SK-N-DZ (cell line): ENCODE measurements at regions not wholly inside any gene's neighbourhood (a gene's known extent, or its start where the extent isn't known, plus 50 kb on each side); places are given as distances from the start of the nearest gene placed in this dataset.

ENCODE experiments used
- DNase-seq: peaks from one replicate; pipeline ENCODE4 v3.0.0-alpha.2; 2015; ENCODE audit warnings: low spot score

- no peak for DNase-seq
Observed at GRCh38 chr3:102112704-102113230, 263.5 kb downstream of the NFKBIZ start.

GRCh38 chr3:102113421-102114041, 264.2 kb downstream of the NFKBIZ start:
- peak; percentile 25 for DNase-seq

- DNase-seq = peak; percentile 52
Observed at GRCh38 chr3:102114264-102114979, 265.1 kb downstream of the NFKBIZ start.

DNA sequence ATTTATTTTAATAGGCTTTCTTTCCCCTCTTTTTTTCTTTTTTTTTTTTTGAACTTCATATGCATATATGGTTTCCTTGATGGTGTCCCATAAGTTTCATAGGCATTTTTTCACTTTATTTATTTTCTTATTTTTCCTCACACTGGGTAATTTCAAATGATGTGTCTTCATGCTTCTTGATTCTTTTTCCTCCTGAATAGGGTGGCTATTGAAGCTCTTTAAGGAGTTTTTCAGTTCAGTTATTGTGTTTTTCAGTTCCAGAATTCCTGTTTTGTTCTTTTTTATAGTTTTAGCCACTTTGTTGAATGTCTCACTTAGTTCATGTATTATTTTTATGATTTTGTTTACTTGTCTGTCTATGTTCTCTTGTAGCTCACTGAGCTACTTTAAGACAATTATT, 273.2 kb downstream of the NFKBIZ start:
- DNase-seq = no peak

DNA sequence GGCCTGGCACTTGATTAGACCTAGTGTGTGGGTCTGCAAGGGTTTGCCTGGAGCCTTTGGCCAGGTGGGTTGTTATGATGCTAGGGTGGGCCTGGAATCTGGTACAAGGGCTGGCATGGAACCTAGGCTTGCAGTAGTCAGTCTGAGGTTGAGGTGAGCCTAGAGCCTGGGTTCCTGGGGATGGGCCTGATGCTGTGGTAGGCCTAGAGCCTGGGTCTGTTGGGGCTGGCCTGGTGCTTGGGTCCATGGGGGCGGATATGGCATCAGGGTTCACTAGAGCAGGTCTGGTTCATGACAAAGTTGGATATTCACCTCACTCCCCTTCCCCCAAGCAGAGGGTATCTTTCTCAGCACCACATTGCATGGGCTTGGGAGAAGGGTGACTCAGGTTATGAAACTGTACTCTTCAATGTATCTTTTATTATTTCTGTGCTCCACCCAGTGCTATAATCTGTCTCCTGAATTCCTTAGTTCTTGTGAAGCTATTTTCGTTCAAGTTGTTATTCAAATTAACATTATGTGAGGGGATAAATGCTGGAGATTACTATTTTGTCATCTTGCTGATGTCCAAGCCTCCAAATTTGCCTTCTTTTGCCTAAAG, 274.4 kb downstream of the NFKBIZ start:
- DNase-seq = no peak

DNA sequence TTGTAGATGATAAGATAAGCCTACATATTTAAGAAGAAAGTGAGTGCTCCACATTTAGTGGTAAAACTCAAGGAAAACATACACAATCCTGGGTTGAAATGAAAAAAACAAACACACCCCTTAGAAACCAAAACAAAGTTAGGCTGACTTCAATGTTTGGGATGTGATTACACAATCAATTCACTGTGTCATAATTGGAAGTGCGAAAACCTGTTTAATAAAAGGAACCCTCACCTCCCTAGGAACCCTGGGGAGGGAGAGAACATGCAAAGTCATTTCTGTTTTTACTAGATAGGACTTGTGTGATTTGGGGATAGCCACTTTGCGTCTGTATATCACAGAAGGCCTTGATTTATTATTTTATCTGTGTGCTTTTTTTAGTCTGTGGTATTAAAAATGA, 275.0 kb downstream of the NFKBIZ start:
- DNase-seq = no peak

DNA sequence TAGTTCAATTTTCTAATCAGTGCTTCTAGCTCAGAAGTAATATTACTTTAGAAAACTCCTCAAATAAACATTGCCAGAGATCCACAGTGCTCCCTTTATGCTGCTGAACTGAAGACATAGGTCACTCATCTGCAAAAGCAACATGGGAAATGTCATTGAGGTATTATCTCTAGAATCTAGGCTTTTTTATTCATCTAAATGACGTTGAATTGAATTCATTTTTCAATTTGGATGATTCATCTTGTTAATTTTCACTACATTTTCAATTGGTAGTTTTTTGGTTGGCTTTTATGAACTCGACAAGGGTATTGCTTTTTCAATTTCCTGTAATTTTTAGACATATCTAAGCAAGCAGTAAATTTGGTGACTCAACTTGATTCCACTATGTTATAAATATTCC, 275.4 kb downstream of the NFKBIZ start:
- DNase-seq = no peak

DNA sequence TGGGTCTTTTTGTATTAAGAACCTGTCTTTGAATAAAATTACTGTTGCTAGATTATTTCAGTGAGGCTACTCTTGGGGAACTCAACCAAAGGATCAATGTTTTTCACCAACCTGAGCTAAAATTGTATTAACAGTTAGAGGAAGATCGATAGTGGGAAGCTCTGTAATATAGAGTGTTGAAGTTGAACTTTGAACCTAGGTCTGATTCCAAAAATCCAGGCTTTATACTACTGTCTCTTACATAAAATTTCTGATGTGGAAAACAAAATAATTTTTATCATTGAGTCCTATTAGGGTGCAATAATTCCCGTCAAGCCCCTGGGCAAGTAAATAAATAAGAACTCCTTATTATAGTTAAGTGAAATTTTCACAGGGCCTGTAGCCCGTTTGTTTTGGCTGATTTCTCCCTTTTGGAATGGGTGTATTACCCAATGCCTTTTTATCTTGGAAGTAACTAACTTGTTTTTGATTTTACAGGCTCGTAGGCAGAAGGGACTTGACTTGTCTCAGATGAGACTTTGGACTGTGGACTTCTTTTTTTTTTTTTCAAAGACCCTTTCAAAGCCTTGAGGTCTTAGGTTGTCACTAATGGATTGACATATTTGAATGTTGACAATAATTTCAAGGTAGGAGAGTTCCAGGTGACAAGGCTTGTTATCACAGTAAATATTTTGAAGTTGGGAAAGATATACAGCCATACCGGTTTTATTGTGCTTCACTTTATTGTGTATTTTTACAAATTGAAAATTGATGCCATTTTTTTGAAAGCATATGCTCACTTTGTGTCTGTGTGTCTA, 276.1 kb downstream of the NFKBIZ start:
- DNase-seq = no peak

GRCh38 chr3:102125994-102126368, 276.7 kb downstream of the NFKBIZ start:
- DNase-seq = no peak

GRCh38 chr3:102129760-102130608, 280.7 kb downstream of the NFKBIZ start:
- no peak for DNase-seq

GRCh38 chr3:102132370-102132769, 283.1 kb downstream of the NFKBIZ start:
- DNase-seq = no peak

- DNase-seq = no peak
Observed at GRCh38 chr3:102133376-102133775, 284.1 kb downstream of the NFKBIZ start.

GRCh38 chr3:102135316-102135715, 286.0 kb downstream of the NFKBIZ start:
- no peak for DNase-seq

DNA sequence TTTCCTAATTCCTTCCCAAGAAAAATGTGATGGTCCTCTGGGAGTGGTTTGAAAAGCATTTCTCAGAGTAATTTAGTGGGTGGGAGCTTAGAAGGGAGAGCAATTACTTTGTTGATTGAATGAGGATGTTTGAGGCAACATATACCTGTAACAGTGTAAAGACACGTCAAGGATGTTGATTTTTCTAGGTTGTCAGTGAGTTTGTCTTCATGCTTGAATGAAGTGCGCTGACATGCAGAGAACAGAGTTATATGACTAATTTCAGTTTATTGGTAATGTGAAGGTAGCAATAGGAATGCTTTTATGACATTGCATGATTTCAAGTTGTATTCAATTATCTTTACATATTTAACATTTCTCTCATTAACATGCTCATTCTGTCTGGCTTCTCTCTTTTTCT, 286.9 kb downstream of the NFKBIZ start:
- DNase-seq = no peak

- no peak for DNase-seq
Observed at GRCh38 chr3:102140116-102140515, 290.8 kb downstream of the NFKBIZ start.

DNA sequence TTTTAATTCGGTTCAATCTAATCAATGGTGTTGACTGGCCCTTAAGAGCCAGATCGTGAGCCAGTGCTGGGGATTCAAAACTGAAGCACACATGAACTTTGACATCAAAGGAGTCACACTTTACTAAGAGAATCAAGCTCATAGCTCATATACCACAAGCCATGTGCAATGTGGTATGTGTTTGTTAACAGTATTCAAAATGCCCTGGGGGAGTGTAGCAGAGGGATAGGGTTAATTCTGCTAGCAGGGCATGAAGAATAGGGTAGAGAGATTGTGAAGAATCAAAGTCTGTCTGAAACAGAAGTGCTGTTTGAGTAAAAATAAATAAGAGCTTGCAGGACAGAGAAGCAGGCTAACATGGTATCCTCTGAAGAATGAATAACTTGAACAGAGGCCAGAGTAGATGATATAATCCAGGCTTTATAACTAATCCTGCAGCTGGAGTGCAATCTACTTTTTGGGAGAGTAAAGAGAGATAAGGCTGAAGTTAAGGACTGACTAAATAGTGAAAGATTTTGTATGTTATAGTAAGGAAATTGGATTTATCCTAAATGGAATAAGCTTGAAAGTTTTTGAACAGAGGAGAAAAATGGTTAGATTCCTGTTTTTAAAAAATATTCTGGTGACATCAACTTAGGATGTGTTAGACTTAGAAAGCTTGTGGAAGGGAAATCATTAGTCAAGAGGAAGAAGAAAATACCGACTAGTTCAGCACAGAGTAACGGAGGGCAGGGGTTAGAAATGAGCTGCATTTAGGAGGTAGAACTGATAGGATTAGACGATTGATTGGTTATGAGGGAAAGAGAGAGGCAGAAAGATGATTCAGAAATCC, 292.0 kb downstream of the NFKBIZ start:
- no peak for DNase-seq

GRCh38 chr3:102141928-102142239, 292.6 kb downstream of the NFKBIZ start:
- no peak for DNase-seq

DNA sequence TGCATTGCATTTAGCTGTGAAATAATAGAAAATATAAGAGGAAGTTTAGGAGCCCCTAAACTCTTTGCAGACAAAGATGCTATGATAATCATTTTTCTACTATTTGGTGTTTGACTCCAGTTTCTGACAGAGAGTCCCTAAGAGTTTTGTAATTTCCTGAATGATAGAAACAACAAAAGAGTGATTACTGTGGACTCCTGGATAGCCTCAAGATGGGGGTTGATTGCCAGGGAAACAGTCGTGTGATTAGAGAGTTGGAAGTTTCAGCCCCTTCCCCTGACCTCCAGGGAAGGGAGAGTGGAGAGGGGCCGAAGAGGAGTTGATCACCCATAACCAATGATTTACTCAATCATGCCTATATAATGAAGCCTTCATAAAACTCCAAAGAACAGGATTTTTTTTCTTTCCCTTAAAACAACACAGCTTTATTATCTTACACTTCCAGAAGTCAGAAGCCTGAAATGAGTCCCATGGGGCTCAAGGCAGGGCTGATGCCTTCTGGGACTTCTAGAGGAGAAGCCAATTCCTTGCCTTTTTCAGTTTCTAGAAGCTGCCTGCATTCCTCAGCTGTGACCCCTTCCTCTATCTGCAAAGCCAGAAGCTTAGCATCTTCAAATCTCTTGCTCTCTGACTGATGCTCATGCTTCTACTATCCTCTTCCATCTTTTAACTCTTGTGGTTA, 292.3 kb upstream of the ZPLD1 start:
- no peak for DNase-seq

DNA sequence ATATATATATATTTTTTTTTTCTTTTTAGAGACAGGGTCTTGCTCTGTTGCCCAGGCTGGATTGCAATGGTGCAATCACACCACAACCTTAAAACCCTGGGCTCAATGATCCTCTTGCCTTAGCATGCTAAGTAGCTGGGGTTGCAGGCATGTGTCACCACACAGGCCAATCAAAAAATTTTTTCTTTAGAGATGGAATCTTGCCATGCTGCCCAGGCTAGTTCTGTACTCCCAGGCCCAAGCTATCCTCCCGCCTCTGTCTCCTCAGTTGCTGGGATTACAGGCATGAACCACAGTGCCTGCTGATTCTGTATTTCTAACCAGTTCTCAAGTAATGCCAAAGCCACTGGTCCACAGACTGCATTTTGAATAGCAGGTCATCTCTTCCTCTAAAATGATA, 291.3 kb upstream of the ZPLD1 start:
- no peak for DNase-seq

- DNase-seq = no peak
Observed at GRCh38 chr3:102144063-102144462, 290.8 kb upstream of the ZPLD1 start.
